ENCODE measurements at regions not wholly inside any gene's neighbourhood (a gene's known extent, or its start where the extent isn't known, plus 50 kb on each side); places are given as distances from the start of the nearest gene placed in this dataset.

GRCh38 chr2:151186011-151186410 is 75.7 kb downstream of the RBM43 start (continued):
- TF ChIP-seq REST (IDR thresholded peaks at IDR 0.05; ENCODE audit: low read depth) (no peak), TCF7L2 (IDR thresholded peaks at IDR 0.05; ENCODE audit: borderline replicate concordance, extremely low read depth, insufficient read depth, insufficient read length) (no peak), MAX (IDR thresholded peaks at IDR 0.05) (no peak)

- Histone ChIP-seq H2AFZ (ENCODE audit: low read depth, low read length, poor library complexity, severe bottlenecking) (no peak overlapping the region), H3K4me1 (ENCODE audit: control insufficient read depth in 1 of 2, insufficient read depth in 2 of 2, low read length in 2 of 2) (no peaks in the 10 kb centered on the region), H3K4me3 (replicated peaks in 1 of 2; ENCODE audit: low read depth in 1 of 2, low read length in 2 of 2) (no peak overlapping the region), H3K9me2 (ENCODE audit: insufficient read depth) (no peaks in the 10 kb centered on the region), H3K79me2 (ENCODE audit: insufficient read depth, low read length) (no peaks in the 10 kb centered on the region), H4K20me1 (ENCODE audit: insufficient read depth) (no peaks in the 10 kb centered on the region), H3K36me3 (ENCODE audit: control insufficient read depth in 1 of 2, insufficient read depth in 2 of 2, low read length in 2 of 2) (no peaks in the 10 kb centered on the region), H3K27ac (ENCODE audit: low read depth, low read length) (no peak overlapping the region), H3K27me3 (ENCODE audit: insufficient read depth, low read length) (no peaks in the 10 kb centered on the region), H3K4me2 (ENCODE audit: low read length) (no peak overlapping the region), H3K9me3 (ENCODE audit: control insufficient read depth in 1 of 2, insufficient read depth in 1 of 2, low read depth in 1 of 2, low read length in 2 of 2) (no peaks in the 10 kb centered on the region), H3K9ac (ENCODE audit: low read length) (no peak overlapping the region)
- ChIA-PET RAD21 (ENCODE audit: low non-redundant PET in 1 of 2, low total read pairs in 2 of 2, uncharacterized antibody in 2 of 2, unreplicated experiment in 2 of 2) (no interaction called here), CTCF (no interaction called here), POLR2A (no interaction called here)
- intact Hi-C loops (cut with micrococcal nuclease): no loop called here
- no peak for DNase-seq (ENCODE audit: low read depth, low spot score)
- no peak for ATAC-seq
- no TSS peak for BruUV-seq (replicated peaks)
- no peak for TF ChIP-seq JUND (IDR thresholded peaks at IDR 0.05)
- TF ChIP-seq POLR2AphosphoS5 (IDR thresholded peaks at IDR 0.05; ENCODE audit: low read depth, low read length): no peak
- TF ChIP-seq YY1 (IDR thresholded peaks at IDR 0.05; ENCODE audit: extremely low read depth, insufficient replicate concordance, low read depth, low read length): no peak
- TF ChIP-seq CTCF (IDR thresholded peaks at IDR 0.05 in 2 of 3, conservative IDR thresholded peaks at IDR 0.05 in 1 of 3; ENCODE audit: borderline replicate concordance in 1 of 3, insufficient read depth in 1 of 3, low read depth in 2 of 3, low read length in 2 of 3): no peak
- TF ChIP-seq SP1 (IDR thresholded peaks at IDR 0.05; ENCODE audit: low read depth): no peak
- TF ChIP-seq ELF1 (IDR thresholded peaks at IDR 0.05; ENCODE audit: borderline replicate concordance, low read depth): no peak
- TF ChIP-seq FOSL1 (IDR thresholded peaks at IDR 0.05; ENCODE audit: low read depth): no peak
- TF ChIP-seq POLR2A (IDR thresholded peaks at IDR 0.05; ENCODE audit: borderline replicate concordance, extremely low read depth, insufficient read depth, insufficient read length): no peak
- TF ChIP-seq EZH2 (IDR thresholded peaks at IDR 0.05): no peak
- no peak for TF ChIP-seq EGR1 (IDR thresholded peaks at IDR 0.05; ENCODE audit: low read depth)
- no peak for TF ChIP-seq TCF7L2 (IDR thresholded peaks at IDR 0.05; ENCODE audit: borderline replicate concordance, extremely low read depth, insufficient read depth, insufficient read length)
- TF ChIP-seq MAX (IDR thresholded peaks at IDR 0.05): no peak
- TF ChIP-seq SRF (IDR thresholded peaks at IDR 0.05; ENCODE audit: low read depth): no peak
Observed at GRCh38 chr2:151182899-151183809, 78.5 kb downstream of the RBM43 start.
